Mesendoderm (in vitro differentiated cells): ENCODE measurements at regions not wholly inside any gene's neighbourhood (a gene's known extent, or its start where the extent isn't known, plus 50 kb on each side); places are given as distances from the start of the nearest gene placed in this dataset.

ENCODE experiments used
- DNase-seq: peaks from one replicate; pipeline ENCODE4 v3.0.0; 2013
- H2AK5ac ChIP-seq: 2 replicates; pipeline ENCODE4 v1.6.1; 2013; ENCODE audit warnings: low read length, inconsistent platforms
- H2BK120ac ChIP-seq: 2 replicates; pipeline ENCODE4 v1.6.1; 2013; ENCODE audit warnings: low read depth, mild to moderate bottlenecking, low read length, moderate library complexity, mixed read lengths
- H2BK15ac ChIP-seq: replicated peaks from 2 replicates; pipeline ENCODE4 v1.6.1; 2013; ENCODE audit warnings: low read depth, mild to moderate bottlenecking, moderate library complexity
- H2BK5ac ChIP-seq: 2 replicates; pipeline ENCODE4 v1.6.1; 2013; ENCODE audit warnings: low read length, inconsistent platforms
- H3K18ac ChIP-seq: 2 replicates; pipeline ENCODE4 v1.6.1; 2013; ENCODE audit warnings: mild to moderate bottlenecking, low read length, mixed read lengths
- H3K23ac ChIP-seq: one replicate; pipeline ENCODE4 v1.6.1; 2013; ENCODE audit warnings: low read length
- H3K27ac ChIP-seq: 2 replicates; pipeline ENCODE4 v1.5.1; 2013; ENCODE audit warnings: low read depth, mild to moderate bottlenecking, inconsistent platforms, low read length, moderate library complexity
- H3K27me3 ChIP-seq: 2 replicates; pipeline ENCODE4 v1.6.1; 2013; ENCODE audit warnings: low read length, control low read depth, mild to moderate bottlenecking, inconsistent platforms; ENCODE audit not compliant: insufficient read depth, poor library complexity
- H3K36me3 ChIP-seq: 2 replicates; pipeline ENCODE4 v1.6.1; 2013; ENCODE audit warnings: low read length, inconsistent platforms; ENCODE audit not compliant: control insufficient read depth, insufficient read depth
- H3K4ac ChIP-seq: one replicate; pipeline ENCODE4 v1.6.1; 2013; ENCODE audit warnings: low read depth, mild to moderate bottlenecking, low read length, moderate library complexity
- H3K4me1 ChIP-seq: 2 replicates; pipeline ENCODE4 v1.6.1; 2013; ENCODE audit warnings: low read depth, low read length, inconsistent platforms; ENCODE audit not compliant: control insufficient read depth
- H3K4me2 ChIP-seq: 2 replicates; pipeline ENCODE4 v1.6.1; 2013; ENCODE audit warnings: low read length
- H3K4me3 ChIP-seq: 2 replicates; pipeline ENCODE4 v1.5.1; 2013; ENCODE audit warnings: mild to moderate bottlenecking, low read length
- H3K56ac ChIP-seq: one replicate; pipeline ENCODE4 v1.6.1; 2013; ENCODE audit warnings: low read length
- H3K79me1 ChIP-seq: 2 replicates; pipeline ENCODE4 v1.6.1; 2013; ENCODE audit warnings: low read length, inconsistent platforms
- H3K79me2 ChIP-seq: 2 replicates; pipeline ENCODE4 v1.6.1; 2013; ENCODE audit warnings: mild to moderate bottlenecking, low read length; ENCODE audit not compliant: control insufficient read depth, insufficient read depth
- H3K9ac ChIP-seq: 2 replicates; pipeline ENCODE4 v1.6.1; 2013; ENCODE audit warnings: low read length, inconsistent platforms
- H4K5ac ChIP-seq: one replicate; pipeline ENCODE4 v1.6.1; 2013; ENCODE audit warnings: low read length
- H4K8ac ChIP-seq: one replicate; pipeline ENCODE4 v1.6.1; 2013; ENCODE audit warnings: low read depth, mild to moderate bottlenecking, control low read depth, low read length, moderate library complexity
- WGBS: extraction: QIAGEN DNeasy Blood & Tissue Kit; methylation state at CpG from one replicate; pipeline ENCODE4 v1.1.7; 2013; ENCODE audit warnings: low lambda C conversion rate, missing lambda C conversion rate; ENCODE audit not compliant: insufficient coverage; ENCODE audit errors: extremely low coverage; 5-methylcytosine and 5-hydroxymethylcytosine counted together

- Histone ChIP-seq H2BK5ac (no peak overlapping the region), H3K9ac (no peak overlapping the region), H2AK5ac (no peak overlapping the region), H3K4me3 (no peak overlapping the region), H3K4ac (no peak overlapping the region), H3K4me2 (no peak overlapping the region), H2BK15ac (no peak overlapping the region), H3K79me1 (no peaks in the 10 kb centered on the region), H3K27ac (no peak overlapping the region), H3K79me2 (no peaks in the 10 kb centered on the region), H3K27me3 (no peaks in the 10 kb centered on the region), H3K36me3 (no peaks in the 10 kb centered on the region), H4K8ac (no peak overlapping the region), H3K56ac (no peak overlapping the region), H3K18ac (no peak overlapping the region), H2BK120ac (no peak overlapping the region), H3K23ac (no peak overlapping the region), H4K5ac (no peak overlapping the region), H3K4me1 (no peaks in the 10 kb centered on the region)
- no peak for DNase-seq
- no CpG with 5 or more reads among the region's 22 CpGs for WGBS
Measured at GRCh38 chr20:63119963-63120807, 95.7 kb downstream of the YTHDF1 start.

- no peaks in the 10 kb centered on the region for H3K36me3 ChIP-seq
- WGBS, result no CpG with 5 or more reads among the region's 23 CpGs
- no peak overlapping the region for H2BK120ac ChIP-seq
- DNase-seq, result no peak
- no peaks in the 10 kb centered on the region for H3K4me1 ChIP-seq
- no peak overlapping the region for H3K27ac ChIP-seq
- H3K56ac ChIP-seq, result no peak overlapping the region
- H3K79me1 ChIP-seq, result no peaks in the 10 kb centered on the region
- no peak overlapping the region for H3K4ac ChIP-seq
- no peak overlapping the region for H2BK5ac ChIP-seq
- H3K4me2 ChIP-seq, result no peak overlapping the region
- no peaks in the 10 kb centered on the region for H3K79me2 ChIP-seq
- H3K23ac ChIP-seq, result no peak overlapping the region
- H3K9ac ChIP-seq, result no peak overlapping the region
- H2BK15ac ChIP-seq, result no peak overlapping the region
- no peak overlapping the region for H4K5ac ChIP-seq
- H4K8ac ChIP-seq, result no peak overlapping the region
- no peak overlapping the region for H2AK5ac ChIP-seq
- H3K18ac ChIP-seq, result no peak overlapping the region
- H3K27me3 ChIP-seq, result no peaks in the 10 kb centered on the region
- no peak overlapping the region for H3K4me3 ChIP-seq
Measured at GRCh38 chr20:63119121-63119962, 96.6 kb downstream of the YTHDF1 start.

GRCh38 chr20:63118303-63119120 is 97.4 kb downstream of the YTHDF1 start:
- H3K56ac ChIP-seq, result no peak overlapping the region
- no peak overlapping the region for H4K8ac ChIP-seq
- H3K9ac ChIP-seq, result no peak overlapping the region
- H3K4ac ChIP-seq, result no peak overlapping the region
- no peaks in the 10 kb centered on the region for H3K4me1 ChIP-seq
- no peak overlapping the region for H2BK15ac ChIP-seq
- WGBS, result no CpG with 5 or more reads among the region's 38 CpGs
- no peaks in the 10 kb centered on the region for H3K27me3 ChIP-seq
- no peak overlapping the region for H2BK5ac ChIP-seq
- H3K79me2 ChIP-seq, result no peaks in the 10 kb centered on the region
- H2AK5ac ChIP-seq, result no peak overlapping the region
- no peaks in the 10 kb centered on the region for H3K36me3 ChIP-seq
- no peak for DNase-seq
- H3K4me3 ChIP-seq, result no peak overlapping the region
- H3K18ac ChIP-seq, result no peak overlapping the region
- no peak overlapping the region for H3K4me2 ChIP-seq
- no peak overlapping the region for H4K5ac ChIP-seq
- H3K23ac ChIP-seq, result no peak overlapping the region
- H3K79me1 ChIP-seq, result no peaks in the 10 kb centered on the region
- H3K27ac ChIP-seq, result no peak overlapping the region
- no peak overlapping the region for H2BK120ac ChIP-seq

GRCh38 chr20:63117661-63118302 is 98.1 kb downstream of the YTHDF1 start:
- H3K23ac ChIP-seq, result no peak overlapping the region
- no peak overlapping the region for H3K18ac ChIP-seq
- no peak overlapping the region for H4K5ac ChIP-seq
- H3K56ac ChIP-seq, result no peak overlapping the region
- no peak overlapping the region for H2BK15ac ChIP-seq
- no peak overlapping the region for H4K8ac ChIP-seq
- no peak overlapping the region for H3K4ac ChIP-seq
- H3K79me1 ChIP-seq, result no peaks in the 10 kb centered on the region
- no peak overlapping the region for H3K4me3 ChIP-seq
- no peaks in the 10 kb centered on the region for H3K27me3 ChIP-seq
- no peaks in the 10 kb centered on the region for H3K4me1 ChIP-seq
- no peak overlapping the region for H3K4me2 ChIP-seq
- no peak for DNase-seq
- no peaks in the 10 kb centered on the region for H3K36me3 ChIP-seq
- H2BK120ac ChIP-seq, result no peak overlapping the region
- no peak overlapping the region for H2BK5ac ChIP-seq
- H3K9ac ChIP-seq, result no peak overlapping the region
- H3K79me2 ChIP-seq, result no peaks in the 10 kb centered on the region
- WGBS, result no CpG with 5 or more reads among the region's 25 CpGs
- no peak overlapping the region for H2AK5ac ChIP-seq
- no peak overlapping the region for H3K27ac ChIP-seq

GRCh38 chr20:63117151-63117550 is 98.8 kb downstream of the YTHDF1 start:
- Histone ChIP-seq H3K4me3 (no peak overlapping the region), H2AK5ac (no peak overlapping the region), H3K18ac (no peak overlapping the region), H2BK120ac (no peak overlapping the region), H3K56ac (no peak overlapping the region), H3K9ac (no peak overlapping the region), H3K79me1 (no peaks in the 10 kb centered on the region), H3K23ac (no peak overlapping the region), H4K8ac (no peak overlapping the region), H2BK15ac (no peak overlapping the region), H4K5ac (no peak overlapping the region), H3K36me3 (no peaks in the 10 kb centered on the region), H3K4me1 (no peaks in the 10 kb centered on the region), H3K4me2 (no peak overlapping the region), H3K4ac (no peak overlapping the region), H3K79me2 (no peaks in the 10 kb centered on the region), H2BK5ac (no peak overlapping the region), H3K27me3 (no peaks in the 10 kb centered on the region), H3K27ac (no peak overlapping the region)
- no CpG with 5 or more reads among the region's 9 CpGs for WGBS
- DNase-seq, result no peak
